Peyer's patch (tissue), 4 donors: ENCODE measurements at regions not wholly inside any gene's neighbourhood (a gene's known extent, or its start where the extent isn't known, plus 50 kb on each side); places are given as distances from the start of the nearest gene placed in this dataset.

Source experiments
- POLR2A ChIP-seq, 2 donors: fragments of 450-650 bp; IDR thresholded peaks; one replicate each; pipeline ENCODE4 v1.5.1; 2017; ENCODE audit warnings: antibody characterized with exemption in 2 of 2, mild to moderate bottlenecking in 2 of 2, moderate library complexity in 2 of 2
- TF ChIP-seq, protein P1 (sequence below), 6 experiments: fragments of 450-650 bp in 4 of 6; fragments of 200-600 bp in 2 of 6; sonication (generic) in 1 of 6; IDR thresholded peaks; one replicate each; pipeline ENCODE4 v1.5.1; 2017 to 2019; ENCODE audit warnings: antibody characterized with exemption in 6 of 6, mild to moderate bottlenecking in 3 of 6, moderate library complexity in 1 of 6

GRCh38 chr20:22758815-22759214 lies 174.4 kb upstream of the FOXA2 start:
- TF ChIP-seq, protein P1, sequence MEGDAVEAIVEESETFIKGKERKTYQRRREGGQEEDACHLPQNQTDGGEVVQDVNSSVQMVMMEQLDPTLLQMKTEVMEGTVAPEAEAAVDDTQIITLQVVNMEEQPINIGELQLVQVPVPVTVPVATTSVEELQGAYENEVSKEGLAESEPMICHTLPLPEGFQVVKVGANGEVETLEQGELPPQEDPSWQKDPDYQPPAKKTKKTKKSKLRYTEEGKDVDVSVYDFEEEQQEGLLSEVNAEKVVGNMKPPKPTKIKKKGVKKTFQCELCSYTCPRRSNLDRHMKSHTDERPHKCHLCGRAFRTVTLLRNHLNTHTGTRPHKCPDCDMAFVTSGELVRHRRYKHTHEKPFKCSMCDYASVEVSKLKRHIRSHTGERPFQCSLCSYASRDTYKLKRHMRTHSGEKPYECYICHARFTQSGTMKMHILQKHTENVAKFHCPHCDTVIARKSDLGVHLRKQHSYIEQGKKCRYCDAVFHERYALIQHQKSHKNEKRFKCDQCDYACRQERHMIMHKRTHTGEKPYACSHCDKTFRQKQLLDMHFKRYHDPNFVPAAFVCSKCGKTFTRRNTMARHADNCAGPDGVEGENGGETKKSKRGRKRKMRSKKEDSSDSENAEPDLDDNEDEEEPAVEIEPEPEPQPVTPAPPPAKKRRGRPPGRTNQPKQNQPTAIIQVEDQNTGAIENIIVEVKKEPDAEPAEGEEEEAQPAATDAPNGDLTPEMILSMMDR (IDR thresholded peaks at IDR 0.05): no peak
- no peak for TF ChIP-seq POLR2A (IDR thresholded peaks at IDR 0.05)
